Medulla oblongata (tissue), 1 donor: ENCODE measurements at regions not wholly inside any gene's neighbourhood (a gene's known extent, or its start where the extent isn't known, plus 50 kb on each side); places are given as distances from the start of the nearest gene placed in this dataset.
"Not testable (repeated sequence)": the region's sequence is repeated elsewhere in the genome, so short reads cannot be mapped to it uniquely, and the experiment has no call there.

Source experiments
- DNase-seq: peaks from one replicate; pipeline ENCODE4 v3.0.0-alpha.2; 2015; ENCODE audit errors: extremely low spot score

- not testable (repeated sequence) for DNase-seq
Observed at GRCh38 chr19:23984911-23985310, 70.2 kb downstream of the ZNF726 start.

DNA sequence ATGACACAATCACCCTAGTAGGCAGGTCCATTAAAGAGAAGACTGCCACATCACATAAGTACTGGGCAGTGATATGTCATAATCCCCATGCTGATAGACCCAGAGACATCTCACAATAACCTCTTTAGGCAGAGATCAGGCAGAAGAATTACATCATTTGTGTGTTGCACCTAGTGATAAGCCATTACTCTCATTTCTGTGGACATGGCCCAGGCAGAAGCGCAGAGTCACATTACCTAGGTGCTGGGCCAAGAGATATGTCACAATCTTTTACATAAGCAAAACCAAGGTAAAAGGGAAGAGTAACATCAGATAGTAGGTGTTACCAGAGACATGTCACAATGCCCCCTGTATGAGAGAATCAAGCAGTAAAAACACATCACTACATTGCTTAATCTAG, 71.9 kb downstream of the ZNF726 start:
- DNase-seq, result no peak

DNA sequence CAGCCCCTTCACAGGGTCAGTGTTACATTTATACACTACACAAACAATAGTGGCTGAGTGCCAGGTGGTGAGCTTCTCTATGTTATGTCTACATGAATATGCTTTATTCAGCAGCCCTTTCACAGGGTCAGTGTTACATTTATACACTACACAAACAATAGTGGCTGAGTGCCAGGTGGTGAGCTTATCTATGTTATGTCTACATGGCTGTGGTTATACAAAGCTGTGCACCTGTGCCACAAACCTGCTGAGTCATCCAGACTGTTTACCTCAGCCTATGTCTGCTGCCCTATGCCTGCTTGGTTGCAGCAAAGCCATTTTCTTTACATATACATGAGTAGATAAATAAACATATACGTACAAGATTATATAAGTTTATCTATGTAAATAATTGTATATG, 76.5 kb downstream of the ZNF726 start:
- no peak for DNase-seq

DNA sequence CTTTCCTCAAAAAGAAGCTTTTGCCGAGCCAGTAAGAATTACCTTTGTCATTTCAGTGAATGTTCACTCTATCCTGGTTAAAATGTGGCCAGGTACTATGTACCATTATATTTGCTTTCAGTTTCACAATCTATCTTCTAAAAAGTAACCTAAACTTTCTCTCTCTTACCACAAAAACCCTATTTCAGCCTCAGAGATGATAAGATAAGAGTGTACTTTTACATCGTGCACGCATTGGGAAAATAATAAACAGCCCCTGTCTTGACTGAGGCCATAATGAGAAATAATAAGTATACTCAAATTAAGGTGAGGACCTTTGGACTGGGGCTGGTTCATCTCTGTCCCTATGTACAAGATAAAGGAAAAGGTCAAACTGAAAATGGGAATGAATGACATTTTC, 77.7 kb downstream of the ZNF726 start:
- DNase-seq, result no peak

GRCh38 chr19:23993440-23993839, 78.8 kb downstream of the ZNF726 start:
- no peak for DNase-seq

DNA sequence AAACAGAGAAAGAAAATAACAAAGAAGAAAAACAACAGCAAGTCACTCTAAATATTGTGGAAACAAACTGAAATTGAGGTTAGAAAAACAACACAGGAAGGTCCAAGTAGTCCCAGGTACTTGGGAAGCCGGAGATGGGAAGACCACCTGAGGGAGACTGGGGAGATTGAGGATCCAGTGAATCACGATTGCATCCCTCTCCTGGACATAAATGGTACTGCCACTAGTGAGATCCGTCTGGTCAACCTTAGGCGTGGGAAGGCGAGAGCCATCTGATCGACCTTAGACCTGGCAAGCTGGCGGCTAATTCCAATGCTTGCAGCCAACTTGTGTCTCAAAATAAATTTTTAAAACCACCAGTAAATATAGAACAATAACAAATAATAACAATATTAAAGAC, 81.9 kb downstream of the ZNF726 start:
- no peak for DNase-seq

- DNase-seq, result no peak
Observed at GRCh38 chr19:23998568-23998967, 83.9 kb downstream of the ZNF726 start.

GRCh38 chr19:23999821-24000610, 85.3 kb downstream of the ZNF726 start:
- DNase-seq, result no peak

- no peak for DNase-seq
Observed at GRCh38 chr19:24000656-24001055, 86.0 kb downstream of the ZNF726 start.

- no peak for DNase-seq
Observed at GRCh38 chr19:24002256-24002945, 84.6 kb upstream of the ZNF254 start.

GRCh38 chr19:24003537-24003936, 83.5 kb upstream of the ZNF254 start:
- no peak for DNase-seq

GRCh38 chr19:24004166-24004565, 82.8 kb upstream of the ZNF254 start:
- no peak for DNase-seq

DNA sequence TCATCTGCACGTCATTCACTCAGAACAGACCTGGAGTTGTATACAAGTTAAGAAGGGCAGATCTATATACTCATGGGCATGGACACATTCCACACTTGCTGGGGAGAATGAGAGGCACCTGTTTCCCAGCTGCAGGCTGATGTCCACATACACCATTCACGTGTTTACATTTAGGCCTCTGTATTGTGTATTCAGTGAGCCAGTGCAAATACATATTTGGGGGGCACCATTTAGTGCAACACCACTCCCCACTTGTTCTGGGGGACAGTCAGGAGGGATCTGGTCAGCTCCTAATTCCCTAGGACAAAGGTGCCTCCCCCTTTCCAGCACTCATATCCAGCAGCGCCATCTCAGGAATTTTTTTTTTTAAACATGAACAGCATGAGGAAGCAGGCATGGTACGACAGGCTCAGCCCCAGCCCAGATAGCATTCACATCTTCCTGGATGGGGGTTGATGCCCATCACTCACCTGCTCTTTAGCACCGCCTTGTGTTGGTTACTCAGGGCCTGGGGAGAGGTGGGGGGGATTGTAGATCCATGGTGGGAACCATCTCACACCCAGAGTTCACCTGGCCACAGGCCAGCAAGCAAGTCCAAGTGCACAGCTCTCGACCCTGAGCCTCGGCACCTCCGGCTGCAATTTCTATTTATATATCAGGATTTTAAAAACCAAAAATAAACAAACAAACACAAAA, 56.9 kb upstream of the ZNF254 start:
- no peak for DNase-seq

DNA sequence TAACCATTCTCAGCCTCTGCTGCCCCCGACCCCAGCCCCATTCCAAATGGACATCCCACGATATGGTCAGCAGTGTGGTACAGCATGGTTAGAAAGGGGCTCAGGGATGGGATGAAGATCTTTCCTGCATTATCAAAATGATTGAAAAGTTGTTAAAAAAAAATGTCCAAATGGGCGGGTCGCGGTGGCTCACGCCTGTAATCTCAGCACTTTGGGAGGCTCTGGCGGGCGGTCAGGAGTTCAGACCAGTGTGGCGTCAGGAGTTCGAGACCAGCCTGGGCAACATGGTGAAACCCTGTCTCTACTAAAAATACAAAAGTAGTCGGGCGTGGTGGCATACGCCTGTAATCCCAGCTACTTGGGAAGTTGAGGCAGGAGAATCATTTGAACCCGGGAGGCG, 54.3 kb upstream of the ZNF254 start:
- DNase-seq, result no peak

DNA sequence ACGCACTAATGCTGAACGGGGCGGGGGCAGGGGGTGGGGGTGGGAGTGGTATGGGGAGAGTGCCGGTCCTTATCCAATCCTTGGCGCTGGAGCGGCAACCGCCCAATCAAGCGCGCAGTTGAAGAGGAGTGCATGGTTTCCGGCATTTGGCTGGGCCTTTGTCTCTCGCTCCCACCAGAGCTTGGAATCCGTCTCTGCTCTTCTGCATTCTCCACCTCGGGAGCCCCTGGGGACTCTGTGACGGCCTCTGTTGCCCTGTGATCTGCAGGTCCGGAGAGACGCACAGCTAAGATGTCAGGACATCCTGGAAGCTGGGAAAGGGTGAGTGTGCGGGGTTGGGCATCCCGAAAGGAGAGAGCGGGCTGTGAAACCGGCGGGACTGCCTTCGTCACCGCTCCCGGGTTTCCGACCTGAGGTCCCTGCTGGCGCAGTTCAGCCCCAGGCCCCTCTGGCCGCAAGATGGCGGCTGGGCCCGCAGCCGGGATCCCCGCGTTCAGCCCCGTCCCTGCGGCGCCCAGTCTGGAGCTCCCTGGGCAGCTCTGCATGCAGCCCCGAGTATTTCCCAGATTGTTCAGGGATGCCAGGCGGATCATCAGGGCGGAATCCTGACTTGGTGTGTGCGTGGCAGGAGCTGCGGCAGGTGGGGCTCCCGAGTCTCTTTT, 53.6 kb upstream of the ZNF254 start:
- DNase-seq, result peak; percentile 92

- DNase-seq, result peak; percentile 28
Observed at GRCh38 chr19:24033963-24034342, 53.0 kb upstream of the ZNF254 start.

DNA sequence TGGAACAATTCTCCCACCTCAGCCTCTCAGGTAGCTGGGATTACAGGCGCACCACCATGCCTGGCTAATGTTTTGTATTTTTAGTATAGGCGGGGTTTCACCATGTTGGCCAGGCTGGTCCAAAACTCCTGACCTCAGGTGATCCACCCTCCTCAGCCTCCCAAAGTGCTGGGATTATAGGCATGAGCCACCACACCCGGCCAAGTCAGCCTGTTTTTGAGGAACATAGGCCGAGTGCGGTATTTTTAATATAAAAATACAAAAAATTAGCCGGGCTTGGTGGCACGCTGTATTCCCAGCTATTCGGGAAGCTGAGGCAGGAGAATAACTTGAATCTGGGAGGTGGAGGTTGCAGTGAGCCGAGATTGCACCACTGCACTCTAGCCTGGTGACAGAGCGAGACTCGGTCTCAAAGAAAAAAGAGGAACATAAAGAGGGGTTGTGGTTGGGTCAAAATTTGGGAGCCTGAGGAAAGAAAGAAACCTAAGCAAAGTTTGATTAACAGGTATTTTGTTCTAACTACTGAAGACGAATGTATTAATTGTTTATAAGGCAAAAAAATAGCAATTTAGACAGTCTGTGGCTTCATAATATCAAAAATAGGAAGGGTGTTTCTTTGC, 51.6 kb upstream of the ZNF254 start:
- DNase-seq, result not testable (repeated sequence)
